ENCODE measurements at regions not wholly inside any gene's neighbourhood (a gene's known extent, or its start where the extent isn't known, plus 50 kb on each side); places are given as distances from the start of the nearest gene placed in this dataset.

- TF ChIP-seq, protein P1, sequence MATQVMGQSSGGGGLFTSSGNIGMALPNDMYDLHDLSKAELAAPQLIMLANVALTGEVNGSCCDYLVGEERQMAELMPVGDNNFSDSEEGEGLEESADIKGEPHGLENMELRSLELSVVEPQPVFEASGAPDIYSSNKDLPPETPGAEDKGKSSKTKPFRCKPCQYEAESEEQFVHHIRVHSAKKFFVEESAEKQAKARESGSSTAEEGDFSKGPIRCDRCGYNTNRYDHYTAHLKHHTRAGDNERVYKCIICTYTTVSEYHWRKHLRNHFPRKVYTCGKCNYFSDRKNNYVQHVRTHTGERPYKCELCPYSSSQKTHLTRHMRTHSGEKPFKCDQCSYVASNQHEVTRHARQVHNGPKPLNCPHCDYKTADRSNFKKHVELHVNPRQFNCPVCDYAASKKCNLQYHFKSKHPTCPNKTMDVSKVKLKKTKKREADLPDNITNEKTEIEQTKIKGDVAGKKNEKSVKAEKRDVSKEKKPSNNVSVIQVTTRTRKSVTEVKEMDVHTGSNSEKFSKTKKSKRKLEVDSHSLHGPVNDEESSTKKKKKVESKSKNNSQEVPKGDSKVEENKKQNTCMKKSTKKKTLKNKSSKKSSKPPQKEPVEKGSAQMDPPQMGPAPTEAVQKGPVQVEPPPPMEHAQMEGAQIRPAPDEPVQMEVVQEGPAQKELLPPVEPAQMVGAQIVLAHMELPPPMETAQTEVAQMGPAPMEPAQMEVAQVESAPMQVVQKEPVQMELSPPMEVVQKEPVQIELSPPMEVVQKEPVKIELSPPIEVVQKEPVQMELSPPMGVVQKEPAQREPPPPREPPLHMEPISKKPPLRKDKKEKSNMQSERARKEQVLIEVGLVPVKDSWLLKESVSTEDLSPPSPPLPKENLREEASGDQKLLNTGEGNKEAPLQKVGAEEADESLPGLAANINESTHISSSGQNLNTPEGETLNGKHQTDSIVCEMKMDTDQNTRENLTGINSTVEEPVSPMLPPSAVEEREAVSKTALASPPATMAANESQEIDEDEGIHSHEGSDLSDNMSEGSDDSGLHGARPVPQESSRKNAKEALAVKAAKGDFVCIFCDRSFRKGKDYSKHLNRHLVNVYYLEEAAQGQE (IDR thresholded peaks at IDR 0.05; ENCODE audit: low read depth): no peak
- TF ChIP-seq POLR2AphosphoS5 (IDR thresholded peaks at IDR 0.05; ENCODE audit: low read depth, low read length) (no peak), POLR2A (IDR thresholded peaks at IDR 0.05; ENCODE audit: borderline replicate concordance, extremely low read depth, insufficient read depth, insufficient read length) (no peak), EZH2 (IDR thresholded peaks at IDR 0.05) (no peak), ZFX (IDR thresholded peaks at IDR 0.05) (no peak), ZNF274 (IDR thresholded peaks at IDR 0.05; ENCODE audit: low read depth, low read length) (no peak), CEBPB (IDR thresholded peaks at IDR 0.05; ENCODE audit: low read depth) (no peak), MAX (IDR thresholded peaks at IDR 0.05) (no peak), RAD21 (IDR thresholded peaks at IDR 0.05; ENCODE audit: low read depth) (no peak), EGR1 (IDR thresholded peaks at IDR 0.05; ENCODE audit: low read depth) (no peak), EZH2phosphoT487 (IDR thresholded peaks at IDR 0.05; ENCODE audit: borderline replicate concordance) (no peak), FOSL1 (IDR thresholded peaks at IDR 0.05; ENCODE audit: low read depth) (no peak)
- TF ChIP-seq, protein P2, sequence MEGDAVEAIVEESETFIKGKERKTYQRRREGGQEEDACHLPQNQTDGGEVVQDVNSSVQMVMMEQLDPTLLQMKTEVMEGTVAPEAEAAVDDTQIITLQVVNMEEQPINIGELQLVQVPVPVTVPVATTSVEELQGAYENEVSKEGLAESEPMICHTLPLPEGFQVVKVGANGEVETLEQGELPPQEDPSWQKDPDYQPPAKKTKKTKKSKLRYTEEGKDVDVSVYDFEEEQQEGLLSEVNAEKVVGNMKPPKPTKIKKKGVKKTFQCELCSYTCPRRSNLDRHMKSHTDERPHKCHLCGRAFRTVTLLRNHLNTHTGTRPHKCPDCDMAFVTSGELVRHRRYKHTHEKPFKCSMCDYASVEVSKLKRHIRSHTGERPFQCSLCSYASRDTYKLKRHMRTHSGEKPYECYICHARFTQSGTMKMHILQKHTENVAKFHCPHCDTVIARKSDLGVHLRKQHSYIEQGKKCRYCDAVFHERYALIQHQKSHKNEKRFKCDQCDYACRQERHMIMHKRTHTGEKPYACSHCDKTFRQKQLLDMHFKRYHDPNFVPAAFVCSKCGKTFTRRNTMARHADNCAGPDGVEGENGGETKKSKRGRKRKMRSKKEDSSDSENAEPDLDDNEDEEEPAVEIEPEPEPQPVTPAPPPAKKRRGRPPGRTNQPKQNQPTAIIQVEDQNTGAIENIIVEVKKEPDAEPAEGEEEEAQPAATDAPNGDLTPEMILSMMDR (IDR thresholded peaks at IDR 0.05 in 2 of 3, conservative IDR thresholded peaks at IDR 0.05 in 1 of 3; ENCODE audit: borderline replicate concordance in 1 of 3, insufficient read depth in 1 of 3, low read depth in 2 of 3, low read length in 2 of 3): no peak
Observed at GRCh38 chr18:22872900-22873537, 60.1 kb upstream of the RBBP8 start.

Measured in HCT116 (cell line).